HG03095 (cell line): ENCODE measurements at regions not wholly inside any gene's neighbourhood (a gene's known extent, or its start where the extent isn't known, plus 50 kb on each side); places are given as distances from the start of the nearest gene placed in this dataset.

Experiments used
- ATAC-seq: cut with Tn5 transposase; IDR thresholded peaks from one replicate; pipeline ENCODE4 v1.9.1; 2021; ENCODE audit warnings: moderate library complexity; ENCODE audit not compliant: unreplicated experiment

- no peak for ATAC-seq
These were observed 666.0 kb downstream of the DSC3 start for GRCh38 chr18:30376515-30376914.

GRCh38 chr18:30361864-30362540 is 680.5 kb downstream of the DSC3 start:
- ATAC-seq: no peak

- ATAC-seq: no peak
These were observed 683.0 kb downstream of the DSC3 start for GRCh38 chr18:30359521-30359920.

- no peak for ATAC-seq
These were observed 684.0 kb downstream of the DSC3 start for GRCh38 chr18:30358555-30358954.

GRCh38 chr18:30352551-30353168 is 689.9 kb downstream of the DSC3 start:
- ATAC-seq: no peak

GRCh38 chr18:30350263-30350662 is 692.3 kb downstream of the DSC3 start:
- no peak for ATAC-seq

GRCh38 chr18:30343090-30343489 is 699.5 kb downstream of the DSC3 start:
- no peak for ATAC-seq

- ATAC-seq: no peak
These were observed 699.9 kb downstream of the DSC3 start for GRCh38 chr18:30342675-30343074.

- ATAC-seq: no peak
These were observed 707.8 kb downstream of the DSC3 start for GRCh38 chr18:30334781-30335180.

GRCh38 chr18:30333310-30333709 is 709.2 kb downstream of the DSC3 start:
- no peak for ATAC-seq

- ATAC-seq: no peak
These were observed 713.7 kb downstream of the DSC3 start for GRCh38 chr18:30328839-30329238.

GRCh38 chr18:30302181-30302580 is 740.4 kb downstream of the DSC3 start:
- ATAC-seq: no peak

- no peak for ATAC-seq
These were observed 743.8 kb downstream of the DSC3 start for GRCh38 chr18:30298769-30299168.

GRCh38 chr18:30288662-30289414 is 753.7 kb downstream of the DSC3 start:
- no peak for ATAC-seq

GRCh38 chr18:30280861-30281470 is 761.6 kb downstream of the DSC3 start:
- ATAC-seq: no peak

- ATAC-seq: no peak
These were observed 762.4 kb downstream of the DSC3 start for GRCh38 chr18:30280186-30280585.

GRCh38 chr18:30277676-30278075 is 764.9 kb downstream of the DSC3 start:
- ATAC-seq: no peak

GRCh38 chr18:30271716-30272115 is 770.8 kb downstream of the DSC3 start:
- ATAC-seq: no peak

GRCh38 chr18:30265190-30265589 is 777.4 kb downstream of the DSC3 start:
- no peak for ATAC-seq

- no peak for ATAC-seq
These were observed 788.2 kb downstream of the DSC3 start for GRCh38 chr18:30254331-30254730.

GRCh38 chr18:30248056-30248455 is 794.5 kb downstream of the DSC3 start:
- no peak for ATAC-seq
